Endothelial cell of hepatic sinusoid (primary cell): ENCODE measurements at regions not wholly inside any gene's neighbourhood (a gene's known extent, or its start where the extent isn't known, plus 50 kb on each side); places are given as distances from the start of the nearest gene placed in this dataset.

ENCODE experiments used
- in situ Hi-C: cut with HindIII; loops from 2 replicates; pipeline ENCODE4 v1.10.0; 2017; ENCODE audit warnings: low sequenced_read_pairs

DNA sequence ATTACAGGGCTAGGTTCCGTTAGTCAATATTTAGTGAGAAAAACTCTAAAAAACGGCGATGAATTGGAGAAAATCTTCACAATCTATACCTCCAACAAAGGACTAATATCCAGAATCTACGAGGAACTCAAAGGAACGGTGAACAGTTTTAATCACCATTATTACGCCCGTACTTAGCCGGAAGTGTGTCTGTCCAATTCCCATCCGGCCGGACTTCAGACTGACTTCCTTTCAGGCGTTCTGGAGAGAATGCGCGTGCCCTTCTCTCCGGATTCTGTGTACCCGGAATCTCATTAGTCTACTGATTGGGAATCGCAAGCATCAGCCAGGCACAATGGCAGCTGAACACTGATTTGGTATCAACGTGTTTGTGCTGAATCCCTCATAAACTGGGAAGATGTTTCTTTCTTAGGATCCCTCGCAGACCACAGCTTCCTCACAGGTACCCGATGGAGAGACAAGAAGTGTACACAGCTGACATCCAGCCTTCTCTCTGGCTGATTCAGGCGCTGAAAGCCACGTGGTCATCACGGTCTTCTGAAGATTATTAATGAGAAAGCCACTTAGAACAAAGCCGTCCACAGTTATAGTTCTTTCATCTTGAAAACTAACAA is 239.9 kb downstream of the ZNF516 start:
- in situ Hi-C loops: no loop called here

DNA sequence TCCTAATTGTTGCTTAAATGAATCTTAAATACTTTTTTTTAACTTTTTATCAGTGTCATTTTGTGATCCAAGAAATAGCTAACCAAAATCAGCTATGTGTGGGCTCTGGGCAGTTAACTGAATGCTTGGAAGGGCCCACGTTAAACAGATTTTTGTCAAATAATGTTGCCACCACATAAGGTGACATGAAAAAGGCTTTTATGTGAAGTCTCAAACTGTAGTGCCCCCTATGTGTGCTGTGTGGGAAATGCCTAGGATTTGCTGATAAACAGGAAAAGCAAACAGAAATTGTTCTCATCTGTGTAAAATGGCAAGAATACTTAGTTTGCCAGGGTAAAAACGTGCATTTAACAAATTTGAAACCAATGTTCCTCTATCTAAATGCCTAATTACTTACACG is 242.2 kb downstream of the ZNF516 start:
- in situ Hi-C loops: no loop called here

GRCh38 chr18:76252139-76252538 is 242.9 kb downstream of the ZNF516 start:
- in situ Hi-C loops: no loop called here

DNA sequence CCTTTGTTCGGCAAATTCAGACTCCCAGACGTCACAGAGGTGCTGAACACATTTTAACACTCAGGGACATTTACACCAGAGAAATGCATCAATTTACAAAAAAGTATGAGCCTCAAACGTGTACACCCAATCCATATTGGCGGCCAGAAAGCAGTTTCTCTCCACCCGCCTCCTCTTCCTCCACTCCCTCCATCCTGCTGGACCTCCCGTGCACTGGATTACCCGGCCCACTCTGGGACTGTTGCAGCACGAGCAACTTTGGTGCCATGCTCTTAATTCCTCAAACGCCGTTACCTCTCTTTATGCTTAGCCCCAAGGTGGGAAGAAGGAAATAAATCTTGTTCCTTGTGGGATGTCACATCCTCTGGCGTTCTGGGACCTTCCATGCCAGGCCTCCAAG is 243.4 kb downstream of the ZNF516 start:
- in situ Hi-C loops: no loop called here

- in situ Hi-C loops: no loop called here
These were observed 248.5 kb downstream of the ZNF516 start for GRCh38 chr18:76246590-76246989.

DNA sequence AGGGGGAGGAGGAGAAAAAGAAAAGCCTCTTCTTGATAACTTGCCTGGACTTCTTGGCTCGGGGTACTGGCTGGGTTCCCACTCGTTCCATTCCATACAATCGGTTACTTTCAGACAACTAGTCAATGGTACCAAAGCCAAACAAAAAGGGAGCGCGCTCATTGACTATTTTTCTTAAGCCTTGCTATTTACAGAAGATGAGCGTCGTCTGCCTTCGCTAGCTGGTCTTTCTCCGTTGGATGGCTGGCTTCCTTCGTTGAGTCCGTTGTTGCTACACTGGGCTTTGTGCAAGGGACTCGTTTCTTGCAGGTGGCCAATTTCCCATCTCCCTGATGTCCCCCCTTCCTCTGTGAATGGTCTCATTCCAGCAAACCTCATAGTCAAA is 260.4 kb downstream of the ZNF516 start:
- in situ Hi-C loops: no loop called here

DNA sequence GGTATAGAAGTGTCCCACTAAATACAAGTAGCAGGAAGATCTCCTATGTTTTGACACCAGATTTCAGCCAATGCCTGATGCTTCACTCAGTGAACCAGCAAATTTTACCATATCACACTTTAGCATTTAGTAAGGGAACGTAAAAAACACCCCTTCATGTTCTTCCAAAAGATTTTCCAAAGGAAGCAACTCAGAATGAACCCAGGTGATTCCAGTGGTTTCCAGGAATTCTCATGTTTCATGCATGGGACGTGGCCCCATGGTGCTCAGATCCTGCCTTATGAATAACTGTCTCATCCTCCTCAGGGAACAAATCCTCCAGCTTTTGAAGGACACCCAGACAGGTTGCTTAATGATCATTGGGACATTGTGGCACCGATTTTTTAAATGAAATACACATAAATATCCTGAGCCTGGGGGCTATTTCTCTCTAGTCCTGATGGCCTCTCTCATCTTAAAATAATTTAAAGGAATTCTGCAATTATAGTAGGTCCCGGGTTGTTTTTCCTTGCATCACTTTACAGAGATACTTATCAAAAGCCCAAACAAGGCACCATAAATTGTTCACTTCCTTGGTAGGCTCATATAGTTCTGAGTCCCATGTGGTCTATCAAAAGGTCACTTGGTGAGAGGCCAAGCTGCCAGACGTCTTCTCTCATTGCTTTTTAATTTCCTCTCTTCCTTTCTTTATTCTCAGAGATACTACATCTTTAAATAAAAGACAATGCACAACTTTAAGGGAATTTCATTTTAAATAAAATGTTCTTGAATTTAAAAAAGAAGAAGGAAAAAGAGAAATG is 261.0 kb downstream of the ZNF516 start:
- in situ Hi-C loops: no loop called here

- in situ Hi-C loops: no loop called here
These were observed 261.6 kb downstream of the ZNF516 start for GRCh38 chr18:76233406-76233805.

- in situ Hi-C loops: no loop called here
These were observed 262.3 kb downstream of the ZNF516 start for GRCh38 chr18:76232779-76233178.

DNA sequence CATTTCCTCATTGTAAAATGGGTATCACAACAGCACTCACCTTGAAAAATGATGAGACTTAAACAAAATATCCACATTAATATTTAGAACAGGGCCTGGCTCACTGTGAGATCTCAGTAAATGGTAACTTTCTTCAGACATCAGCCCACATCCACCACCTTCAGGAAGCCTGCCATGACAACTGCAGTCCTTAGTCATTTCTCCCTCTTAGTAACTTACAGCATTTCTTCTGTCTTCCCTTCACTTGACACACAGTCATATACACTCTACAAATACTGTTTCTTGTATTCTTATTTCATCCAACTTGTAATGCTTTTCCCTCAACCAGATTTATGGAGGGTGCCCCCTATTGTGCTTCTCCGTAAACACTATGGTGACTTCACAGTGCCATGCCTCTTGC is 263.0 kb downstream of the ZNF516 start:
- in situ Hi-C loops: no loop called here

- in situ Hi-C loops: no loop called here
These were observed 263.6 kb downstream of the ZNF516 start for GRCh38 chr18:76231402-76231801.

GRCh38 chr18:76230791-76231190 is 264.3 kb downstream of the ZNF516 start:
- in situ Hi-C loops: no loop called here

DNA sequence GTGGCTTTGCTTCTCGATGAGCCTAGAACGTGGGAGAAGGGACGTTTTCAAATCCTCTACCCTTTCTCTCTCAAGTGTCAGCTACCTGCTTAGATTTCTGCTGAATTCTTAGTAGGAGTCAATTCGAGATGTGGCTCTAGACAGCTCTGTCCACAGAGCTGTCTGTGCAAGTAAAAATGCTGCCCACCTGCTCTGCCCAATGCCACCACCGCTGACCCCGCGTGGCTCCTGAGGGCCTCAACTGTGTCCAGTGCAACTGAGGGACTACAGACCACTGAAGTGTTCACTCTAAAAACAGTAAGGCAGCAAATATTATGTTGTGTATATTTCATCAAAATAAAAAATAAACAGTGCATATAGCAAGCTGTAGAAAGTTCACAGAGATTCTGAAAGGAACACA is 266.3 kb downstream of the ZNF516 start:
- in situ Hi-C loops: no loop called here

DNA sequence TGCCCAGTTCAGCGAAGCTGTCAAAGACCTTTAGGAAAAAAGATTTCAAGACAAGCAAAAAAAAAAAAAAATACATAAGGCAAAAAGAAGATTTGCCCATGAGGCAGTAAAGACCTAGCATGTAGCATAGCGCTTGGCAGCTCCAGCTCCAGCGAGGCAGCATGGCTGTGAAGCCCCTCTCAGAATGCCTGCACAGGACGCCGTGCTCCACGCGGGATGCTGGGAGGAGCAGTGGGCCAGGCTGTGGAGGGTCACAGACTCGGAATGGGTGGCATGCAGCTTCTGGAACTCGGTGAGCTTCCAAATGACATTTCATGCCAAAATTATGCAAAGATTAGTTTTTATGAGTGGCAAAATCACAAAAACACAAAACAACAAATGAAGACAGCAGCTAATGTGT is 267.3 kb downstream of the ZNF516 start:
- in situ Hi-C loops: no loop called here

DNA sequence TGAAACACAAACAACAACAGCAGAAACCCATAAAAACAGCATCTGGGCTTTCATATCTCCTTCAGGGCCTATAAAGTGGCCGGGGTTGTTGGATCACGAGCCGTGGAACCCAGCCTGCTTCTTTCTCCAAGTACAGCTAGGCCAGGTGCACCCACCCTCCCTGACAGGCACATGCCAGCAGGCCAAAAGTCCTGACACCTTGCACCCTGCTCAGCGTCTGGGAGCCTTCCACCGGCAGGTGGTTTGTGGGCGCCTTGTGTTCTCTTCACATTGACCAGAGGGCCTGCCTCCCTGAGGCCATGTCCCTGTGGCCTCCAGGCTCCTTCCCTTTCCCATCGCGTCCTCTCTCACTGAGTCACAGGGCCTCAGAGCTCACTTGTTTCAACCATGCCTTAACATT is 271.6 kb downstream of the ZNF516 start:
- in situ Hi-C loops: no loop called here

DNA sequence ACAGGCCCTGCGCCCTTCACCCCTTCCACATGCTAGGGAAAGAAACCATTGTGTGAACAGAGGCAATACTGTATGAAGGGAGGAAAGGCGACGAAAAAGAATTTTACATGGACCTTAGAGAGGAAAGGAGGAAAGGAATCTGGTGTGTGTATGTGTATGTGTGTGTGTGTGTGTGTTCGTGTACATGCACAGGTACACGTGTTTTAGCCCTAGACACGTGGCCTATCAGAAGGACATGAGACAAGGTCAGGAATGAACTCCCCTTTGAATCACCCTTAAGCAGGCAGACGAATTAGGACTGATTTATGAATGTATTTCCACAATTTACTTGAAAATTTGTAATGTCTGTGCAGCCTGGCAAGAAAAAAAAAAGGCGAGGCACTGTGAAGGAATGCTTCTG is 276.0 kb downstream of the ZNF516 start:
- in situ Hi-C loops: no loop called here

DNA sequence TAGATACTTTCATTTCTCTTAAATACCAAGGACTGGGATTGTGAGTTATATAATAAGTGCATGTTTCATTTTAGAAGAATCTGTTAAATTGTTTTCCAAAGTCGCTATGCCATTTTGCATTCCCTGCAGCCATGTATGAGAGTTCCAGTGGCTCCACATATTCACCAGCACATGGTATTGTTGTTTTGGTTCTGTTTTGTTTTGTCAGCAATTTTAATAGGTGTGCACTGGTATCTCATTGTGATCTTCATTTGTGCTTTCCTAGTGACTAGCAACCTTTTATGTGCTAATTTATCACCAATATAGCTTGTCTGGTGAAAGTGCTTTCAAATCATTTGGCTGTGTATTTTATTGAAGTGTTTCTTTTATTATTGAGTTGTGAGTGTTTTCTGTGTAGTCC is 278.9 kb downstream of the ZNF516 start:
- in situ Hi-C loops: no loop called here

DNA sequence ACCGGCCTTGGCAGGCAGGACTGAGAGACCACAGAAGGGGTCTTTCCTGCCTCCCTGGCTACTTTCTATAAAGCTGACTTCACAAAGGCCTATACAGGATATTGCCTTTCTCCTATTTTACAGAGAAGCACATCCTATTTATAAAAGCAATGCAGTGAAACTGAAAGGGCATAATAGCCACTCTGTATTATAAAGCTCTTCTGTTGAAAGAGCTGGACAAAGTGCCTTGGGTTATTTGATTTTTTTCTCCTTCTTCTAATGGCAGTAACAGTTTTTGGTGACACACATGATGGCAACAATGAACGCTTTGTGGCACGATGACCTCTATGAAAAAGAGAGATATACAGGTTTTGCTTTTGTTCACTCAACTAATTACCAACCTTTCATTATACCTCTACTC is 281.1 kb downstream of the ZNF516 start:
- in situ Hi-C loops: no loop called here

DNA sequence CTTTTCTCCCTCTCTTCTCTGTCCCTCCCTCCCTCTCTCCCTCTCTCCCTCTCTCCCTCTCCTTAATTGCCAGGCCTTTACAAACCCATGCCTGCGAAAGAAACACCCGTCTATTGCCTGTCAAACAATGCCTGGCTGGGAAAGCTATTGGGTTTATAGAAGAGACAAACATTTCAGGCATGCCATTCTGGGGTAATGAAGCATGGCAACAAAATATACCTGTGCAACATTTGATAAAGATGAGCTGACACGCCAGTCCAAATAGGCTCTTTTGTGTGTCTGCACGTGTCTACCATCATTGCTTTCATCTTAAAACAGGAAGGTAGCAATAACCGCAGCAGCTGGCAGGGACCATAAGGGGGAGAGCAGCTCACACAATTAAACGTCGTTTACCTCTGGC is 282.1 kb downstream of the ZNF516 start:
- in situ Hi-C loops: no loop called here

GRCh38 chr18:76209597-76209996 is 285.4 kb downstream of the ZNF516 start:
- in situ Hi-C loops: no loop called here

DNA sequence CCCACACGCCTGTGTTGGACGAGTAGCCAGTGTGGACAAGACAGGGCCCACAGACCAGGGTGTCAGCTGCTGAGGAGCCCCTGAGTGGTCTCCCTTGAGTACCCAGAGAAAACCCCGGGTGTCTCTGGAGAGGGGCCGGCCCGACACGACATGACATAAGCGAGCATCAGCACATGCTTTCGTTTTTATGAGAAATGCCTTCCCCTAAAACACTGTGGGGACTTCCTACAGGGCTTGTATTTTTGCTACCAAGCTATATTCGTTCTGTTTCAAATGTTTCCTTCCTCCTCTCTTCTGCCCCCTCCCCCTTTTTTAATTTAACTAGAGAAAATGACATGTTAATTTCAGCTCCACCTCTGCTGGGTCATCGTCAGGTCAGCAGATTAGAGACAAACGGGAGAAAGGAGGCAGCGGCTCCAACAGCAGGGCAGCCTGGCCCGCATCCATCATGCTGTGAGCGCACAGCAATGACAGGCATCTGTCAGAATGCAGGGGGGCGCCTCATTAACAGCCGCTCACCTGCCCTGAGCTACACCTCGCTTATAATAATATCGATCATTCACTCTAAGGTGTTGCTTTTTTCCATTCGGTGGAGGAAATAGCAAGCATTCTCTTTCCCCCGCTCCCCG is 286.2 kb downstream of the ZNF516 start:
- in situ Hi-C loops: no loop called here

DNA sequence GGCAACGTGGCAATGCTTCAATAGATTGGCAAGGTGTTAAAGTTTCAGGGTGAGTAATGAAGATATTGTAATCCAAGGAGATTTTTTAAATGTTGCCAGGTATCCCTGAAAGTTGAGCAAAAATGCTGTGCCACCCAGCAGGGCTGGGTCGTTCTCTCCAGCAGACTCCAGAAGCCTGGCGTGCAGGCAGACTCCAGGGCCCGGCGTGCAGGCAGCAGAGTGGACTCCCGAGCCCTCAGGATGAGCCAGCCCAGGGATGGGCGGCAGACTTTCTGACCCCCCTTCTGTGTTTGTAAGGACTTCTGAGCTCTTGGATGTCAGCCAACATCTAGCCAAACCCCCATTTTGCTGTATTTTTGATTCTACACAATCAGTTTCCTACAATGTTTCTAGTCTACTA is 289.1 kb downstream of the ZNF516 start:
- in situ Hi-C loops: no loop called here
